ENCODE measurements at regions not wholly inside any gene's neighbourhood (a gene's known extent, or its start where the extent isn't known, plus 50 kb on each side); places are given as distances from the start of the nearest gene placed in this dataset.

DNA sequence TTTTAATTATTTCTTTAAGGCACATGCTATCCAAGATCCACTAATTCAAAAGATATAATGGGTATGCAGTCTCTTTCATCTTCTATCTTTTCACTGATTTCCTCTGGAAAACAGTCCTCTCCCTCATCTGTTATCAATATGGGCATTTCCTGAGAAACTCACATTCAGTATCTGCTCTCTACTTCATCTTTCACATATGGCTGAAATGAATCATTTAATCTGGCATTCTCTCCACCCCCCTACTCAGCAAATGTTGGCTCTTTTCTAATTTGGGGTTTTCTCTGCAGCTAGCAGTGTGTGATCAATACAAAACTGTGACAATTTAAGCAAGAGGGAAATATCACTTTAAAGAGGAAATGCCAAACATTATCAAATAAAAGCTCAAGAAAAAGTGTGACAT is 157.1 kb upstream of the TMTC1 start:
- no peak for FAIRE-seq
- Histone ChIP-seq H3K9me3 (no peaks in the 10 kb centered on the region), H3K27ac (no peak overlapping the region), H3K4me1 (no peaks in the 10 kb centered on the region), H3K4me3 (no peak overlapping the region), H3K27me3 (no peaks in the 10 kb centered on the region), H3K36me3 (no peaks in the 10 kb centered on the region)
- TF ChIP-seq, protein P1, sequence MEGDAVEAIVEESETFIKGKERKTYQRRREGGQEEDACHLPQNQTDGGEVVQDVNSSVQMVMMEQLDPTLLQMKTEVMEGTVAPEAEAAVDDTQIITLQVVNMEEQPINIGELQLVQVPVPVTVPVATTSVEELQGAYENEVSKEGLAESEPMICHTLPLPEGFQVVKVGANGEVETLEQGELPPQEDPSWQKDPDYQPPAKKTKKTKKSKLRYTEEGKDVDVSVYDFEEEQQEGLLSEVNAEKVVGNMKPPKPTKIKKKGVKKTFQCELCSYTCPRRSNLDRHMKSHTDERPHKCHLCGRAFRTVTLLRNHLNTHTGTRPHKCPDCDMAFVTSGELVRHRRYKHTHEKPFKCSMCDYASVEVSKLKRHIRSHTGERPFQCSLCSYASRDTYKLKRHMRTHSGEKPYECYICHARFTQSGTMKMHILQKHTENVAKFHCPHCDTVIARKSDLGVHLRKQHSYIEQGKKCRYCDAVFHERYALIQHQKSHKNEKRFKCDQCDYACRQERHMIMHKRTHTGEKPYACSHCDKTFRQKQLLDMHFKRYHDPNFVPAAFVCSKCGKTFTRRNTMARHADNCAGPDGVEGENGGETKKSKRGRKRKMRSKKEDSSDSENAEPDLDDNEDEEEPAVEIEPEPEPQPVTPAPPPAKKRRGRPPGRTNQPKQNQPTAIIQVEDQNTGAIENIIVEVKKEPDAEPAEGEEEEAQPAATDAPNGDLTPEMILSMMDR (IDR thresholded peaks at IDR 0.05) = no peak
- DNase-seq = no peak
- ATAC-seq = no peak
- intact Hi-C loops (cut with DNase I) = no loop called here

DNA sequence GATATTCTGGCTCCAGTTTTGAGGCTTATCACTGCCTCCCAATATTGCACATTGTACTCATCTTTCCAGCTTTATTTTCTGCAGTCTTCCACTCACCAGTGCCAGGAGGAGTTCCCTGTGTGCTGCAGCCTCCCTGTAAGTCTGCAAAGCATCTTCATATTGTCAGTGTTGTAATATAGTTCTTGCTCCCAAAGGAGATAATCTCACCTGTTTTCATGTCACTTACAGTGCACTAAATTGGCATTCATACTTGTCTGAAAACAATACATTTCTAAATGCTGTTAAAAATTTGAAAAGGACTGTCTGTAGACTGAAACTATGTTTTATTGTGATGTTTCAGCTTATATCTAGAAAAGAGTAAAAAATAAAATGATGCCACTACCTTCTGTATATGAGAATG is 146.8 kb upstream of the TMTC1 start:
- Histone ChIP-seq H3K9me3 (no peaks in the 10 kb centered on the region), H3K27ac (no peak overlapping the region), H3K4me1 (no peaks in the 10 kb centered on the region), H3K4me3 (no peak overlapping the region), H3K27me3 (no peaks in the 10 kb centered on the region), H3K36me3 (no peaks in the 10 kb centered on the region)
- ATAC-seq (no peak), DNase-seq (no peak), FAIRE-seq (no peak)
- TF ChIP-seq, protein P1 (IDR thresholded peaks at IDR 0.05) = no peak
- intact Hi-C loops (cut with DNase I) = no loop called here

DNA sequence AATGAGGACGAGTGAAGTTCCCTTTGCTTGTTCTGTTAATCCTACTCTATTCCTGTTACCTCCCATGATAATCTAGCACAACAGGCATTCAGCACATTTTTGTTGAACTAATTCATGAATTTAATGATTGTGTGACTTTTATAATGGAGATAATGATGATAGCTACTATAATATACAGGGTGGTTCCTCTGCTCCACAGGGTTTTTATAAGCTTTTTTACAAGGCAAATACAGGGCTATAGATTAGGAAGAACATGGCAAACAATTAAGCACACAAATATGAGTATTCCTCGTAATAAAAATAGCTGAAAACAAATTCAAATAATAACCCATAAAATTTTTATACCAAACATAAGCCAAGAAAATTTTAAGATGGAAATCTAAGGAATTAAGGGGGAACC is 145.6 kb upstream of the TMTC1 start:
- H3K27ac ChIP-seq = no peak overlapping the region
- 34 to 35% methylated on average over 2 of the region's 2 CpGs for WGBS, 2 donors
- intact Hi-C loops (cut with DNase I) = no loop called here
- no peaks in the 10 kb centered on the region for H3K4me1 ChIP-seq
- no peak overlapping the region for H3K4me3 ChIP-seq
- ATAC-seq (no peak), DNase-seq (no peak), FAIRE-seq (no peak)
- H3K36me3 ChIP-seq = no peaks in the 10 kb centered on the region
- H3K27me3 ChIP-seq = no peaks in the 10 kb centered on the region
- H3K9me3 ChIP-seq = no peaks in the 10 kb centered on the region
- TF ChIP-seq, protein P1 (IDR thresholded peaks at IDR 0.05) = no peak

DNA sequence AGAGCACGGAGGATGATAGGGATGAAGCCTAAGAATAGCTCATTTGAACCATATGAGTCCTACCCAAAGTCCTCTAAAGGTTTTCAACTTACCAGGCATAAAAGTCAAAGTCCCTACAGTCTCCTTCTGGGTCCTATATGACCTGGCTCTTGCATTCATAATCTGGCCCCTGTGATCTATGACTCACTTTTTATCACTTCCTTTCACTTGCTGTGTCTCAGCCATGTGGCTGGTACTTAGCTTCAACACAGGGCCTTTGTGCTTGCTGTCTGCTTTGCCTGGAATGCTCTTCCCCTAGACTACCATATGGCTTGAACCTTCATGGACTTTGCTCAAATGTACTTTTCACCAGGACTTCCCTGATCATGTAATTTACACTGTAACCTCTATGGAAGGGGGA is 137.6 kb upstream of the TMTC1 start:
- WGBS, 2 donors = 13 to 18% methylated on average over 1 of the region's 1 CpG

DNA sequence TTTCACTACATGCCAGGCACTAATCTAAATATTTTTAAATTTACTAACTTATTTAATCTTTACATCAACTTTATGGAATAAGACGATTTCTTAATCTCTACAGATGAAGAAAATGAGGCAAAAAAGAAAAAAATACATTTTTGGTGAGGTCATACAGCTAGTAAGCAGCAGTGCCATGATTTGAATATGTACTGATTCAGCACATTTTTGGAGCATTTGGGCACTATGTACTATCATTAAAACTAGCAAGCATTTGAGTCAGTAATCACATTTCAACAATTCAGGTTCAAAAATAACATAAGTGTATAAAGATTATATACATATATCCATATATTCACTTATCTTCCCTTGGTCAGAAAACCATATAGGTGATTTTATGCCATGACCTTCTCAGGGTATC is 124.4 kb upstream of the TMTC1 start:
- no peak overlapping the region for H3K4me3 ChIP-seq
- H3K9me3 ChIP-seq = no peaks in the 10 kb centered on the region
- 12 to 16% methylated on average over 1 of the region's 1 CpG for WGBS, 2 donors
- no peaks in the 10 kb centered on the region for H3K27me3 ChIP-seq
- ATAC-seq (no peak), FAIRE-seq (no peak), DNase-seq (no peak)
- TF ChIP-seq, protein P1 (IDR thresholded peaks at IDR 0.05) = no peak
- H3K4me1 ChIP-seq = no peaks in the 10 kb centered on the region
- intact Hi-C loops (cut with DNase I) = no loop called here
- no peak overlapping the region for H3K27ac ChIP-seq
- no peaks in the 10 kb centered on the region for H3K36me3 ChIP-seq

More for the DNA sequence above, 137.6 kb upstream of the TMTC1 start:
- no peak for FAIRE-seq
- no peak for DNase-seq
- Histone ChIP-seq H3K27me3 (no peaks in the 10 kb centered on the region), H3K27ac (no peak overlapping the region), H3K9me3 (no peaks in the 10 kb centered on the region), H3K4me3 (no peak overlapping the region), H3K4me1 (no peaks in the 10 kb centered on the region), H3K36me3 (no peaks in the 10 kb centered on the region)
- ATAC-seq = no peak
- TF ChIP-seq, protein P1 (IDR thresholded peaks at IDR 0.05) = no peak
- intact Hi-C loops (cut with DNase I) = no loop called here
